NCI-H2081 (cell line): ENCODE measurements at regions not wholly inside any gene's neighbourhood (a gene's known extent, or its start where the extent isn't known, plus 50 kb on each side); places are given as distances from the start of the nearest gene placed in this dataset.
"Not testable (repeated sequence)": the region's sequence is repeated elsewhere in the genome, so short reads cannot be mapped to it uniquely, and the experiment has no call there.

Experiments used
- DNase-seq, 2 experiments: peaks; one replicate each; lab custom pipeline; 2025; lab: John Stamatoyannopoulos, UW

DNA sequence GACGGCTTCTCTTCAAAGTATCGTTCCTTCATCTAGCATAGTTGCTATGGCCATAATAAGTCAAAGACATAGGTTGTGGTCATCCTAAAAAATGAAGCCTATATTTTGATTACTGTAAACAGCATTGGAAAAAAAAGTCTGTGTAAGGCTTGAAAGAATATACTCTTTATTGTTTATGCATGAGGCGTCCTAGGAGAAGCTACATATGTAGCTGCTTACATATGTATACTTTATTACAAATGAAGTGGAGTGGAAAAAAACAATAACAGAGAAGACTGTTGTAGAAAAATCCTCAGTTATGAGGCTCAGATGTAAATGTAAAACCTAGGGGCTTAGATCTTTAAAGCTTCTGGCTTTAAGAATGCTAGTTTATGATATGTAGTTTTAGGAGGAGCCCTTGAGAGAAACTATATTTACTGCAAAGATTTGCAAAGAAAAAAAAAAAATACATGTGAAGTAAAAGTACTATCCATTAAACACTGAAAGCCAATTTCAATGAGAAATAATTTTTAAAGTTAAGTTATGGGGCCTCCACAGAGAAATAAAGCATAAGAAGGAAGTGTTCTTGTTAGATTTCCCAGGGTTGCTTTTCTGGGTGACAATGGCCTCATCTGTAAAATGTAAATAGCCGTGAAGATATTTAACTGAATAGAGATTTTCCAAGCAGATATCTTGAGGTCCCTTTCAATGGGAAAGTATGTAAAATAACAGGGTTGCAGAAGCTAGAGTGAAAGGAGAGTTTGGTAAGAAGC, 598.2 kb downstream of the TRIML1 start:
- DNase-seq, result no peak

DNA sequence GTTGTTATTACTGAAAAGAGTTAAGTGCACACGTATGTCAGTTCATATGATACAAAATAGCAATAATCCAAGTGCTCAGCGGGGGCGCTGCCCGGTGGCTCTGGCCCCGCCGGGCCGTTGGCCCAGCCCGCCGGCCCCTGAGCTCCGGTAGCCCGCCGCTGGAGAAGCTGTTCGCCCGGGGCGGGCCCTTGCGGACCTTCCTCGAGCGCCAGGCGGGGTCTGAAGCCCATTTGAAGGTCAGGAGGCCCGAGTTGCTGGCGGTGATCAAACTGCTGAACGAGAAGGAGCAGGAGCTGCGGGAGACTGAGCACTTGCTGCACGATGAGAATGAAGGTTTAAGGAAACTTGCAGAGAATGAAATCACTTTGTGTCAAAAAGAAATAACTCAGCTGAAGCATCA, 599.0 kb downstream of the TRIML1 start:
- DNase-seq, result not testable (repeated sequence)

DNA sequence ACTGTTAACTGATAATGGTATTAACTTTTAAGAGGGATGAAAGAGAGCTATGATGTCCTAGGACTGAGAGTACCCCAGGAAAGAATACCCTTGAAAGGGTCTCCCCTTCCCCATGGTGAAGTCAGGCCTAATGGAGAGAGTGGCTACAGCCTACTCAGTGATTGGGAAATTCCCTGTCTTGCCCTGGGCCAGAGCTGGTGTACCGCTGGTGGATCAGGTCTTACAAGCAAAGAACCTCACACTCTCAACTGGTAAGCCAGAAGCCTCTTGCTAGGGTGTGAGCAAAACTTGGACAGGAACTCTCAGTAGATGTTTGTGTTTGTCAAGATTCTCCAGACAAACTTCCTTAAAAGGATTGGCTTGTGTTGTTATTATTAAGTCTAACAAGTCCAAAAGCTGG, 600.9 kb downstream of the TRIML1 start:
- not testable (repeated sequence) for DNase-seq

DNA sequence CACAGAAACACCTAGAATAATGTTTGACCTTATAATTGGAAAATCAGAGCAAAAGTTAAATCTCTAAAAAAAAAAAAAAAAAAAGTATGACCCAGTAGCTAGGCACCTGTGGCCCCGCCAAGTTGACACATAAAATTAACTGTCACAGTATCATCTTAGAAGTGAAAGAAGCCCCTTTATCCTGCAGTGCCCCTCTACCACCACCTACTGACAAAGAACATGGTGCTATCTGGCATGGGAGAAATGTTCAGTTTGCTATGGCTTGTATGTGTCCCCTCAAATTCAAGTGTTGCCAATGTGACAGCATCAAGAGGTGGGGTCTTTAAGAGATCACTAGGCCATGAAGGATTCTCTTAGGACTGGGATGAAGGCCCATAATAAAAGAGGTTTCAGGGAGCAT, 601.5 kb downstream of the TRIML1 start:
- not testable (repeated sequence) for DNase-seq

DNA sequence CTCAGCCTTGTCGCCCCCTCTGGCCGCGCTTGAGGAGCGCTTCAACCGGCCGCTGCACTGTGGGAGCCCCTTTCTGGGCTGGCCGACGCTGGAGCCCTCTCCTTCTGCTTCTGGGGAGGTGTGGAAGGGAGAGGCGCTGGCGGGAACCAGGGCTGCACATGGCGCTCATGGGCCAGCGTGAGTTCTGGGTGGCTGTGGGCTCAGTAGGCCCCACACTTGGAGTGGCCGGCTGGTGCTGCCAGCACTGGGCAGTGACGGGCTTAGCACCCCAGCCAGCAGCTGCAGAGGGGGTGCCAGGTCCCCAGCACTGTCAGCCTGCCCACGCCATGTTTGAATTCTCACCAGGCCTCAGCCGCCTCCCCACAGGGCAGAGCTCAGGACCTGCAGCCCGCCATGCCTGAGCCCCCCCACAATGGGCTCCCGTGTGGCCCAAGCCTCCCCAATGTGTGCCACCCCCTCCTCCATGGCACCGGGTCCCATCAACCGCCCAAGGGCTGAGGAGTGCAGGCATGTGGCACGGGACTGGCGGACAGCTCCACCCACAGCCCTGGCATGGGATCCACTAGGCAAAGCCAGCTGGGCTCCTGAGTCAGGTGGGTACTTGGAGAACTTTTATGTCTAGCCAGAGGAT, 615.2 kb downstream of the TRIML1 start:
- no peak for DNase-seq

DNA sequence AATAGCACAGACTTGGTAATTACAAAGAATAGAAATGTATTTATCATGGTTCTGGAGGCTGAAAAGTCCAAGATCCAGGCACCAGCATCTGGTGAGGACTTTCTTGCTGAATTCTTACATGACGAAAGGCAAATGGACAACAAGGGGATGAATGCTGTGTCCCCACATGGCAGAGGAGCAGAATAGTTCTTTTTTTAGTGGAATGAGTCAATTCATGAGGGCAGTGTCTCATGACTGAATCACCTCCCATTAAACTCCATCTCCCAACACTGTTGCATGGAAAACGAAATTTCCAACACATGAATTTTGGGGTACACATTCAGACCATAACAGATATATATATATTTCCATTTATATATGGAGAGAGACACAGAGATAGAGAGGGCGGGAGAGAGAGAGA, 628.3 kb downstream of the TRIML1 start:
- DNase-seq, result no peak

DNA sequence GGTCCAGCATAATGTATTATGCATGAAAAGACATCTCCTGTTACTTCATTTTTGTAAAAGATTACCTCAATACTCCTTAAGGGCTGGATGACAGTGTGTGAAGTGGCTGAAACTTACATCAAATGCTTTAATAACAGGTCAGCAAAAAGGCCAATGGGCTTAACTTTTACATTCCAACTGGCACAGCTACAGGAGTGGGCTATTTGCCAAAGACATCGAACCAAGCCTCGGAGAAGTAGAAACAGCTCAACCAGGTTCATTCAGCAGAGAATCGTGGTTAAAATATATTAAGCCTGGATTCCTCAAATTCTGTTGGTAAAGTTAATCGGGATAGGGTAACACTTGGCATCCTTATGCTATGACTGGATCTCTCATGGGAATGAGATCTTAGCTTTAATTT, 639.7 kb downstream of the TRIML1 start:
- DNase-seq, result no peak

DNA sequence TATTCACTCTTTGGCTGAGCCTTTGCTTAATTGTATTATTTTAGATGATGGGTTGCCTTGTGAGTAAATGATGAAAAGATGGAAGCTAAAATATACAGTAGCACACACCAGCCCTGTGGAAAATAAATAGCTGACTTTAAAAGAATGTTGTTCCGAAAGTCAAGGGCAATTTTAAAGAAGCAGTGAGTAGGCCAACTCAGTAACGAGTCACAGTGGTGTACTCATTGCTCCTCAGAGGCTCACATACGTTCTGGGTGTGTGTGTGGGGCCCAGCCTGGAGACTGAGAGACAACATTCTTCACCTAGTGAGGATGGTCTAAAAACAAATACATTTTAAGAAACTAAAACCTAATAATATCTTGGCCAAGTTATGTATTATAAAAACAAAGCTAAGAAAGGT, 640.3 kb downstream of the TRIML1 start:
- DNase-seq, result no peak

DNA sequence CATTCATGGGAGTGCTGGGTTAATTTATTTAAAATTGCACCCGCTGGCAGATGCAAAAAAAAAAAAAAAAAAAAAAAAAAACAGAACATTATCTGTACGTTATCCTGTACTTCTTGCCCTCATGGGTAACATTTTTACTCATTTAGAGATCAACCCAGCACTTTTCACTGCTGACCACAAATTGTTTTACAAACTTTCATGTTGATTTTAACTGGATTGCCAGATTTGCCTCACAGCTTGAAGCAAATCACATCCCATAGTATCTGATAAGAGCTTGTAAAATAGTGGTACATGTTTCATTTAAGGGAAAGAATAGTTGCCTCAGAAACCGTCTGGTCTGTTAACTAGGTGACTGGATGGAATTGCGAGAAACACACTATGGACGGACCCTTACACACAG, 640.8 kb downstream of the TRIML1 start:
- DNase-seq, result no peak

DNA sequence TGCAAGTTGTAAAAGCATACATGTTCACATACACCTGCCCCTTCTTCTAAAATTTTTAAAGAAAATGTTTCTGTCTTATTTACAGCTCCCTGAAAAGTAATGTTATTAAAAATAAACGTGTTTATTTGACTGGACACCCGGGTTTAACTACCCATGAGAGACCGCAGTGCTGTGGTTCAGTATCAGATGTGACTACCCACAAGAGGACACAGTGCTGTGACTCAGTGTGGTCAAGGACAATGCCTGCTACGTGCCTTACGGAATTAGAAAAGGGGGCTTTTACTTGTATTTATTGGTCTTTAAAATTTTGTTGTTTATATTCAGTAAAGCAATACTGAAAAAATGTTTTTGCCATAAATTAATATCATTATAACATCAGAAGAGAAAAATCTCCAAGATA, 641.4 kb downstream of the TRIML1 start:
- DNase-seq, result no peak

DNA sequence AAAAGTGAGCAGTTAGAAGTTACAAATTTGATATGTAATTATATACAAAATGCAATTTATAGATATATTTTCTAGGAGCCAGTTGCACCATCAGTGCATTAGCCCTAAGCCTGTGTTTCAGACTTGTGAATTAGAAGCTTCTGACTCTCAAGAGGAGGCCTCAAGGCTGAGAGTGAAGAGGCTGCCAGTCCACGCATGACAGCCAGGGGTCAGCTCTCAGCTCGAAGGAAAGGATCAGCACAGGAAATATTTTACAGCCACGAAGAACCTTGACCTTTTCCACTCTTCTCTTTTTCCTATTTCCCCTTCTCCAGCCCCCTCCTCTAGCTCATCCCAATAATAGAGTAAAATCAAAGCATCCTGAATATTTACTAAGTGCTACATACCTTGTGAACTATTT, 642.4 kb downstream of the TRIML1 start:
- no peak for DNase-seq

DNA sequence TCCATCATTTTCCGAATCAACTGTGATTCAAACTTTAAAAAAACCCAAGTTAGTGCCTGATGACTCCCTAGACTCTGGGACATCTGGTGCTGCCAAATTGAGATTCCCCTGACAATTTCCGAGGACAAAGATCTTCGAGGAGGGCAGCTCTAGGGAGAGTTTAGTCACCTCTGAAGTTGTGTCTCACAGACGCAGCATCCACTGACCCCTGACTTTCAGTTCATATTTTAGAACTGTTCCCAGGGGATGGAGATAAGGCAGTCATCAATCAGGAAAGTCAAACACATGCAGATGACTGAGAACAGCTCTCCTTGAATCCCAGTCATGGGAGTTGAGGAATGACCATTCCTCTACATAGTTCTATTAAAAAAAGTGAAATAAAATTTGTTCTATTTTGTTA, 643.9 kb downstream of the TRIML1 start:
- DNase-seq, result no peak

DNA sequence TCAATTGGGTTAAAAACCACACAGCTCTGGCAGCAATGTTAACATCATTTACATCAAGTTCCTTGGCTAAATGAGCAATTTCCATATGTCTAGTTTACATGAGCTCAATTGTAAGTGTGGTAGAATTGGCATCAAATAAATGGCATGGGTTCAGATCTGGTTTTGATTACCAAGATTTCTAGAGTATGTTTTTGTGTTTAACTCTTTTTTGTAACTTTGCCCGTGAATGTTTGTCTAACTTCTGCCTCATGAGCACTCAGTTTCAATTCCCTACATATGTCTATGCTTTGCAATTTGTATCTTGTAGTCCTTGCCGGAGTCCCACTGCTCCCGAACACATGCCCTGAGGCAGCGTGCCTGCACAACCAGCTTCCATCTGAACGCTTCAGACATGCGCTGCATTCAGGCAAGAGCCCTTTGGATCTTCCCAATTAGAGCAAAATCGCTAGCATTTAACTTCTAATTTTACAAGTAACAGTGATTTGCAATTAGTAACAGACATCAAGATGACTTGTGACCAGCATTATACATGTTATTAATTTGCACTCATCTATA, 644.4 kb downstream of the TRIML1 start:
- DNase-seq, result no peak

DNA sequence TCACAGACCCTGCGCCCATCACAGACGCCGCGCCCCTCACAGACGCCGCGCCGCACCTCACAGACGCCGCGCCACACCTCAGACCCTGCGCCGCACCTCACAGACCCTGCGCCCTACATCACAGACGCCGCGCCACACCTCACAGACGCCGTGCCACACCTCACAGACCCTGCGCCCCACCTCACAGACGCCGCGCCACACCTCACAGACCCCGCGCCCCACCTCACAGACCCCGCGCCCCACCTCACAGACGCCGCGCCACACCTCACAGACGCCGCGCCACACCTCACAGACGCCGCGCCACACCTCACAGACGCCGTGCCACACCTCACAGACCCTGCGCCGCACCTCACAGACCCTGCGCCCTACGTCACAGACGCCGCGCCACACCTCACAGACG, 657.4 kb downstream of the TRIML1 start:
- DNase-seq, result not testable (repeated sequence)

DNA sequence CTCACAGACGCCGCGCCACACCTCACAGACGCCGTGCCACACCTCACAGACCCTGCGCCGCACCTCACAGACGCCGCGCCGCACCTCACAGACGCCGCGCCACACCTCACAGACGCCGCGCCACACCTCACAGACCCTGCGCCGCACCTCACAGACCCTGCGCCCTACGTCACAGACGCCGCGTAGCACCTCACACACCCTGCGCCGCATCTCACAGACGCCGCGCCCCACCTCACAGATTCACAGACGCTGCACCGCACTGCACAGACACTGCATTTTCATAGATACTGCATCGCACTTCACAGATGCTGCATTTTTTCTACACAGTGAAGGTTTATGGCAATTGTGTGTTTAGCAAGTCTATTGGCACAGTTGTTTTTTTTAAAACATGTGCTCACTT, 657.8 kb downstream of the TRIML1 start:
- not testable (repeated sequence) for DNase-seq

DNA sequence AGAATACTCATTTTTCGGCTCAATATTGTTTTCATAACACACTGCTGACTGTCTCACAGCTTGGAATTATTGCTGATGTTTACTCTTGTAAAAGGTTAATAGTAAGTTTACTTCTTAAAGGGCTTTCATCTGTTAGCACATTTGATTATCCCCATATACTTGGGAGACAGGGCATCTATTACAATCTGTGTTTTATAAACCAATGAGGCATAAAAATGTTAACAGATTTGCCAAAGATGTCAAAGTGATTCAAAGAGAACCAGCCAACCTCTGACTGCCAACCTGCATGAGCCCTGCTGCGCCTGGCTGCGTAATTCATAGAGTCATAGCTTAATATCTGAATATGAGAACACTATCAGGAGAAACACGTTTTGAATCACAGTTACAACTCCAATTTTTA, 665.6 kb downstream of the TRIML1 start:
- DNase-seq, result no peak

DNA sequence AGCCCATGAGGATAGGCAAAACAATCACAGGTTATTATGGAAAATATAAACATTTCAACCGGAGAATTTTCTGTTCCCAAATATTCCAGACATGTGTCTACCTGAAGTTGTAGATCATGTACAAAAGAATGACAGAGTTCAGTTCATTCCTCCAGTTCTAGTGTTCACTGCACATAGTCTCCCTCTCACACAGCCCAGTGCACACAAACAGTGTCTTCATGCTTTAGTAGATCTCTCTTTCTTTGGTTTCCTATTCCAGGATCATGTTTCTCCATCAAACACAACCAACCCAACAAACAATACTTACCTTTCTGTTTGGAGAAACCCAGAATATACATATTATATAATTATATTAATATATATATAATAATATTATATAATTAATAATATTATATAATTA, 671.9 kb downstream of the TRIML1 start:
- no peak for DNase-seq

DNA sequence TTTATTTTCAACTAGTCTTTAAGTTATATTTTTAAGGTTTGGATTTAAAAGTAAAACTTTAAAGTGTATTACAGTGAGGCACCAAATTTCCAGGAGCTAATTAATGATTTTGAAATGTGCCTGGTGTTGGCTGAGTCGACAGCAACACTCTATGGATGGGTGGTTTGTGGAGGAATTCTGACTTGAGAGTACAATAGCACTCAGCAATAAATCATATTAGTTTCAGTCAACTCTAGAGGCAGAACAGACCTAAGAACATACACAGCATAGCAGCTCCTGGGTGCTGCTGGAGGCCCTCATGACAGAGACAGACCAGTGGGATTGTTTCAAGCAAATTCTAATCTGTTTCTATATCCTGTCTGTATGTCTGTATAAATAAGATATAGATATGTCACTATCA, 673.4 kb downstream of the TRIML1 start:
- DNase-seq, result no peak

DNA sequence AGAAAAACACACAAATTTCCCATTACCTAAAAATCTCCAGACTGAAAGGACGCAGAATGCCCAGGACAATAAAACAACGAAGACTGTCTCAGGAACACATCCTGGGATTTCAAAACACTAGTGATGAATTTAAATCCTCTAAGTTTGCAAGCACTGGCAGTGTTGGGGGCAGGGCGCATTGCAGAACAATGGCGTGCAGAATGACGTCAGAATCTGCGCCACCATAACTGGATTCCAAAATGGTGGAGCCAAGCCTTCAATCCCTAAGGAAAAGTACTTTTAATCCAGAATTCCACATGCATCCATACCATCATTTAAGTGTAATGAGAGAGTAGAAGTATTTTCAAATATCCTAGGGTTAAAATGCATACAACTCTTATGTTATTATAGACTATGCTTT, 679.1 kb downstream of the TRIML1 start:
- DNase-seq, result no peak

DNA sequence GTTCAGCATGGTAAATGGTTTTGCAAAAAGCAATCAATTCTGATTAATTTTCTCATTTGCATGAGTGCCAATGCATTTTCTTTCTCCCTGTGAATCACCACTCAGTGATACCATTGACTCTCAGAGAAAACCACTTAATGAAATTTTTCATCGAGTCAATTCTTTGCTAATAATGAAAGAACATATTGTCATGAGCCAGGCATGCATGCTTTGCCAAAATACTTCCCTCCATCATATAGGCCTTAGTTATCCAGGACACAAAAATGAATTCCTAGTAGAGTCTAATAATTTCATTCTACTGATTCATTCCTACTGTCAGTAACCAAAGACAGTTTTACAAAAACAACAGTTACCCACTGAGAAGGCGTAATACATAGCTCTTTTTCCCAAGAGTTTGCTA, 680.0 kb downstream of the TRIML1 start:
- DNase-seq, result no peak

DNA sequence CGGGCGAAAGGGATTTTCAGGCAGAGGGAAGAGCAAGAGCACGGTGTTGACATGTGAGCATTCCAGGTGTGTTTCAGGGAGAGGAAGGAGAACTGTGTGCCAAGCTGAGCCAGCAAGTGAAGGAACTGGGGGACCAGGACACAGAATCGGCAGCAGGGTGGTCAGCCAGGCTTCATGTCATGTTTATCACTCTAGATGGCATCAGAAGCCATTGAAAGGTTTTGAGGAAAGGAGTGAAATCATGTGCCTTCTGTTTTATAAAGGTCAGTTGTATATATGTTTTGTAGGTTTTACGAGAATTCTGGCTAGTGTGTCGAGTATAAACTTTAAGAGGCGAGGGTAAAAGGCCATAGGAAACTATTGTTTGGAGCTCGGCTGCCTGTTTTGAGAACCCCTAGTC, 682.3 kb downstream of the TRIML1 start:
- DNase-seq, result no peak

DNA sequence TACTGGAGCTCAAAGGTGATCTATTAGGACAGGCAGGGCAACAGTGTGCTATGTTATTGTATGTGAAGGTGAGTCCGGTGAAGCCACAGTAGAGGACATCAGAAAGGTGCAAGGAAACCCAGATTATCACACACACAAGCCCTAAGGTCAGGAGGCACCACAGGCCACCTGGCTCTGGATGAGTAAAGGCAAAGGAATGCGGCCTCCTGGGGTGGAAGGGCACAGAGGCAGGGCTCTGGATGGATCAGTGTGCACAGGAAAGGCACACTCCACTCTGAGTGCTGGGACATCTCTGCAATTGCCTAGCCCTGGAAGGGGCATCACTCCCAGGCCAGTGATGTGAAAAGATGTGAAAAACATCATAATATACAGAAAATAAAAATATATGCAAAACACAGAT, 683.5 kb downstream of the TRIML1 start:
- DNase-seq, result no peak

DNA sequence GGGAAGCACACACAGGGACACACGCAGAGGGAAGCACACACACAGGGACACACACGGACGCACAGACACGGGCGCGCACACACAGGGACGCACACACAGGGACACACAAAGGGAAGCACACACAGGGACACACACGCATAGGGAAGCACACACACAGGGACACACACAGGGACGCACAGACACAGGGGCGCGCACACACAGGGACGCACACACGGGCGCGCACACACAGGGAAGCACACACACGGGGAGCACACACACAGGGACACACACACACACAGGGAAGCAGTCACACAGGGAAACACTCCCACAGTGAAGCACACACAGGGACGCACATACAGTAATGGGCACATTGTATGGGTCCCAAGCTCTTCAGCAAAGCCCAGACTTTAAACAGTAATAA, 685.3 kb downstream of the TRIML1 start:
- DNase-seq, result no peak

DNA sequence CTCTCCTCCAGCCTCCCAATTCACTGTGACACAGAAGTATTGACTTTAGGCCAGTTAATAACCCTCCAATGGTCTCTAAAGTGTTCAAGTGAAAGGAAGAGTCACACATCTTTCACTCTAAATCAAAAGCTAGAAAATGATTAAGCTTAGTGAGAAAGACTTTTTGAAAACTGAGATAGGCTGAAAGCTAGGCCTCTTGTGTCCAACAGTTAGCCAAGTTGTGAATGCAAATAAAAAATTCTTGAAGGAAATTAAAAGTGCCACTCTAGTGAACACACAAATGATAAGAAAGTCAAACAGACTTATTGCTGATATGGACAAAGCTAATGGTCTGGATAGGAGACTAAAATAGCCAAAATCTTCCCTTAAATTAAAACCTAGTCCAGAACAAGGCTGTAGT, 687.2 kb downstream of the TRIML1 start:
- no peak for DNase-seq
